ENCODE measurements at regions not wholly inside any gene's neighbourhood (a gene's known extent, or its start where the extent isn't known, plus 50 kb on each side); places are given as distances from the start of the nearest gene placed in this dataset.

DNA sequence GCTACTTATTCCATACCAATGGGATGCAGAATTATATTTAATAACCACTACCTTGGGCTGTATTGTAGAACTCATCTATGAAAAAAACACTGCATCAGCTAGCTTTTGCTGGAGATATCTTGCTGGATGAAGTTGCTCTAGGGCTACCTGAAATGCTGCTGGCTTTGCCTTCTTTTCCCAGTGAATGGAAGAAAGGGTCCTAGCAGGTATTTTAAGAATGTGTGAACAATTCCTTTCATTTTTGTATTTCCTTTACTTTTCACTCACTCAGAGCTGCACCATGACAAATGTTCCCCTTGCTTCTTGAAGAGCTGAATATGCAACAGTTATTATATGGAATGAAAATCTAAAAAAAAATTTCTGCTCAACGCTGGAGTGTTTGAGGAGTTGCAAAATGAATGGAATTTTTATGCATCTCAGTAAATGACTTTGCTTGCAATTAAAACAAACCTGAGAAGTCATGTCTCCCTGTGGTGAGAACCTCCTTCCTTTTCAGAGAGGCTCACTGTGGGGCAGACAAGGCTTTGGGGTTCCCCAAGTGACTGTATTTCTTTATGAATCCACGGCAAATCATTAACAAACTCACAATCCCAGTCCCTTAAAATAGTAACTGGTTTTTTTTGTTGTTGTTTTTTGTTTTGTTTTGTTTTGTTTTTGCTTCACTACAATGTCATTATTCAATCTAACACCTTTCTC is 566.8 kb upstream of the KIRREL3 start:
- no peak for DNase-seq

- peak; percentile 5 for DNase-seq
Measured at GRCh38 chr11:127564810-127565209, 564.2 kb upstream of the KIRREL3 start.

DNA sequence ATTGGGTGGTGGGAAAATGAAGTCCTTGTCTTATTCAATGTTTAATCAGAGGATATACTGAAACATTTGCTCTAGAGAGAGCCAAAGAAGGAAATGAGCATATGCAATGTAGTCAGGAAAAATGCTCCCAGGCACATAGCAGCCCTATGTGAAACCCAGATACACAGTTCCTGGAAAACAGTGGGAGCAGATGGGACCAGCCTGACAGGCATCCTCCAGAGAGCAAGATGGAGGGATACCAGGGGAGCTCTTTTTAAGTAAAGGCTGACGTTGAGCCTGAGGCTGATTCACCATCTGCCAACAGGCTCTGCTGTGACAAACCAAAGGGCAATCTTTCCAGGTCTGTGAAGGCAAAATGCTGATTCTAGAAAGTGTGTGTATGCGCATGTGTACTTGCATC is 559.4 kb upstream of the KIRREL3 start:
- no peak for DNase-seq

- no peak for DNase-seq
Measured at GRCh38 chr11:127552446-127552845, 551.9 kb upstream of the KIRREL3 start.

DNA sequence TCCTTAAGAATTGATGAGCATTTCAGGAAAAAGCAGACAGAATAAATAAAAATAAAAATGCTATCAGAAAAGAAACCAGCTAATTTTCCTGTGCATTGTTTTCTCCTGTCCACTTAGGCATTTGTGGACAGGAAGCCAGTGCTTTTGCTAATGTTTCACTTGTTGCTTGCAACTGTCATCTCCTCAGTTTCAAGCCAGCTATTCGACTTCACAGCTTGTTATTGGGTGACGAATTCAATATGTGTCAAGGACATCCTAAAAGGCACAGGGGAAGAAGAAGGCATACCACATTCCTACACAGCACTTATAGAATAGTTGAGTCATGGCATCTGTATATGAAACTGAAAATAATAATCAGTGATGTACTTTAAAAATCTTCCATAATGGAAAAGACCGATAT is 530.6 kb upstream of the KIRREL3 start:
- no peak for DNase-seq

DNA sequence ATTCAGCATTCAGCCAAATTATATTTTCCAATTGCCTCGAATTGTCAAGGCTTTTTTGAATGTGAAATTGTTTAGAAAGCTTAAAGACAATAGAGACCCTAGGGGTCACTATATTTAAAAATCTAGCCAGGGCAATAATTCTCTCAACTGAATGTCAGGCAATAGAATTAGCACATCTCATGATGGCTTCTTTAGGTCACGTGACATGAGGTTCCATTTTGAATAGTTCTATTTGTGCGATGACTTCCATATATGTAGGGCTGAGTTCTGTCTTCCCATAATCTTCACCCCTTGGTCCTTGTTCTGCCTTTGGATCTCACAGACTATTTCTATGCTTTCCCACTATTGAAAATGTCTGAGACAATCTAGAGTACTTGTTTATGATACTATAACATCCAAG is 527.7 kb upstream of the KIRREL3 start:
- no peak for DNase-seq

GRCh38 chr11:127524618-127525017 is 524.0 kb upstream of the KIRREL3 start:
- DNase-seq: no peak

GRCh38 chr11:127521413-127521812 is 520.8 kb upstream of the KIRREL3 start:
- no peak for DNase-seq

GRCh38 chr11:127507851-127508250 is 507.3 kb upstream of the KIRREL3 start:
- no peak for DNase-seq

DNA sequence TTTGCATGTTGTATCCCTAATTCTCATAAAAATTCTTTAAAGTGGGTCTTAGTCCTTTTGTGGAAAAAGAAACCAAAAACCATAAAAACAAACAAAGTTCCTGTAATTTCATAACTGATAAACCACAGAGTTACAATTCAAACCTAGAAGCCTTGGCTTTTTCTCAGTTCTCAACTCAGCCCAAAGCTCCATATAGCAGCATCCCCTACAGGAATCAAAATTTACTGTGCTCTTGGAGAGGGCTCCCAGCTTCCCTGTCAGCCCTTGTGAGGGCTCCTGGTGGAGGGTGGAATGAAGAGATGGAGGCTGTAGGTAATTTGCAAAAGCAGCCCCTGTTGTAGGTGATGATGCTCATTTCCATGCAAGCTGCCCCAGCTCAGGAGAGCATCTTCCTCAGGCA is 506.1 kb upstream of the KIRREL3 start:
- no peak for DNase-seq

DNA sequence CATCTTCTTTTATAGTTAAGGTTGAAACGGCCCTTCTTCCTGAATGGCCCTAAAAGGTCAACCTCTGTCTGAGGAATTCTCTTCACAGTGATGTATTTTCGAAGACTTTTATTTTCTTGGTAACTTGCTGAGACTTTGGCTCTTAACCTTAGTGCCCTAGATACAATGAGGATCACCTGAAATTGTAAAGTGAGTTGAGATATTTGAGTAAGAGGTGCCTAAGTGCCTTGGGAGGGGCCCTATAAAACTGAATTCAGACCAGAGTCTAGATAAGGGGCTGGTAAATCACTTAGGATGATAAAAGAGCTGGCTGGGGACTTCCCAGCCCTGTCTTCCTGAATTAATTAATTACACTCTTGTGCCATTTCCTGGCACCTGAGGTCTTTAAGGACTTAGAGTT is 505.6 kb upstream of the KIRREL3 start:
- DNase-seq: no peak

DNA sequence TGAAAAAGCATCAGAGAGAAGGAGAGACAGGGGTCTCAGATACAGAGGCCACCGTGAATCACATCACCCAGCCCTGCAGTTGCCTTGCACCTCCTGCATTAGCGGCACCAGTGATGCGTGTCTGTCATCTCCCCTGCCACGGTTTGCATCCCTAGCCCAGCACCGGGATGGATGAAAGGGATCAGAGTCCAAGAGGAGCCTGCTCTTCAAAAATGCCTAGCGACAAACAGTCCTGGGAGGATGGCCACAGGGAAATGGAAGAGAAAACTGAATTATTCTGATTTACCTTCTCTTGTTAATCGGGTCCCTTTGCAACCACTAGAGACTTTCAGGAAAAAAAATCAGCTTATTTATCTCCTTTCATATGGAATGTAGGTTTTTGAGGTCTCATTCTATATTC is 495.6 kb upstream of the KIRREL3 start:
- no peak for DNase-seq

DNA sequence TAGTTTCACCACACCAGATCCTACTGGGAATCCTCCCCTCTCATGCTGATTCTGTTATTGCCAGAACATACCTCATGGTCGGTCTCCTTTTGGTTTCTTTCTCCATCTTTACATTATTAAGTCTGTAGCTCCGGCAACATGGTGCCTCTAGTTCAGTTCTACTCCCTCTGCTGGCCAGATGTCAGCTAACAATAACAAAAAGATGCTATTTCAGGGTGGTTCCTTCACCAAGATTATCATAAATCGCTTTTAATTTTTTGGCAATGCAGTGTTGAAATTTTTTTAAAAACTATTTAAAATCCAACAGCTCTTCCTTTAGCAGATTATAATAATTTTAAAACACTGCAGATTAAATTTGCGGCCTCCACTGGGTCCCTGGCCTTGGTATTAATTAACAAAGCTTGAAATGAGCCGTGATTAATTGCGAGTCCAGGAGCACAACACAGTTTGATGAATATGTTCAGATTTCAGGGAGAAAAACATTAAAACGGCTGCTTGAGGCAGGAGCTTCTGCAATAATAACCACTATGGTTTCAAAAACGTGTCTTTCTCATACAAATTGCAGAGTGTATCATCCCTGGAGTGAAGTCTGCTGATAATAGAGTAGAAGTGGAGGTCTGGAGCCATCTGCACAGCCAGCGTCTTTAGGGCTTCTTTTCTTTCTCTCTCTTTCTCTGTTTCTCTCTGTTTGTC is 492.9 kb upstream of the KIRREL3 start:
- no peak for DNase-seq

DNA sequence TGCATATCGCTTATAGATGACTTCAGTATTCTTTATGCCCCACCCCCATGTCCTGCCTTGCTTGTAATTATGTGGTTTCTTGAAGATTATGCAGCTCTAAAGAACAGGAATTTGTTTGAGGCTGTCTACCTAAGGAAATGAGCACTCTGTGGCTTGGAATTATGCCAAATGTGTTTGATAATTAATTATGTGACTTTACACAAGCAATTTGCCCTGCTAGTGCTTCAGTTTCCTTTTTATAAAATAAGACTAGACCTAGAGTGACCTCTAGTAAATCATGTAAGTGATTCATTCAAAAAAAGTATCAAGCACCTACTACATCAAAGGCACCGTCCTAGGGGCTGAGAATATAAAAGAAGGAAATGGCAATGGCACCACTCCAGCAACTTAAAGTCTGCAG is 491.5 kb upstream of the KIRREL3 start:
- DNase-seq: no peak

DNA sequence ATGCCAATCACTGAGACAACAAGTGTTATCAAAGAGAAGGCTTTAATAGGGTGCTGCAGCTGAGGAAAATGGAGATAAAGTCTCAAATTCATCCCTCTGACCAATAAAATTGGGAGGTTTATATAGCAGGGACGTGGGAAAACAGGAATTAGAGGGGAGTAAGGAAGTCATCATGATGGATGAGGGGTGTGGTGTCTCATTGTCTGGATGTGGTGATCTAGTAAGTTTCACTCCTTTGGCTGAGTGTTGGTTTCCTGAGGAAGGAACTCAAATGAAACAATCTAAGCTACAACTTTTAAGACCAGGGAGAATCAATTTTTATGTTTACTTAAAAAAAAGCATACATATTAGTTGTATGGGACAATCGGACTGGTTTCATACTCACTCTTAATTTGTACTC is 491.0 kb upstream of the KIRREL3 start:
- DNase-seq: no peak

DNA sequence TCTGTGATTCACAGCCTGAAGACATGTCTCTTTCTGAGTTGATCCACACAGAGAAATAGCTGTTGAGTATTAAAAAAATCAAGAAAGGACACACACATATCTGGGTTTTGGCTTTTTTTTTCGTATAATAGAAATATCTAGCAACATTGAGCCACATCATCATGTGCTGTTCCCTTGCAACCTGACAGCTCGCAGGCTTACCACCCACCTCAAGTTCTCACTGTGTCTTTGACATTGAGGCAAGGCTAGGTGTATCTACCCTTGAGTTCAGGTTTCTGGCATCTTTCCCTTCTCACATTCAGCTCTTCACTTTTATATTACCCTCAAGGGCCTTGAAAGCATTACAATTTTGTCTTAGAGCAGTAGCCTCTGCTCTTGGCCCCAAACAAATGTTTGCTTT is 490.3 kb upstream of the KIRREL3 start:
- DNase-seq: no peak

GRCh38 chr11:127485541-127485940 is 485.0 kb upstream of the KIRREL3 start:
- DNase-seq: no peak

- no peak for DNase-seq
Measured at GRCh38 chr11:127481391-127481790, 480.8 kb upstream of the KIRREL3 start.

GRCh38 chr11:127478826-127479225 is 478.3 kb upstream of the KIRREL3 start:
- no peak for DNase-seq

- no peak for DNase-seq
Measured at GRCh38 chr11:127474766-127475165, 474.2 kb upstream of the KIRREL3 start.

- DNase-seq: no peak
Measured at GRCh38 chr11:127472505-127472904, 471.9 kb upstream of the KIRREL3 start.

- DNase-seq: no peak
Measured at GRCh38 chr11:127471662-127472061, 471.1 kb upstream of the KIRREL3 start.

DNA sequence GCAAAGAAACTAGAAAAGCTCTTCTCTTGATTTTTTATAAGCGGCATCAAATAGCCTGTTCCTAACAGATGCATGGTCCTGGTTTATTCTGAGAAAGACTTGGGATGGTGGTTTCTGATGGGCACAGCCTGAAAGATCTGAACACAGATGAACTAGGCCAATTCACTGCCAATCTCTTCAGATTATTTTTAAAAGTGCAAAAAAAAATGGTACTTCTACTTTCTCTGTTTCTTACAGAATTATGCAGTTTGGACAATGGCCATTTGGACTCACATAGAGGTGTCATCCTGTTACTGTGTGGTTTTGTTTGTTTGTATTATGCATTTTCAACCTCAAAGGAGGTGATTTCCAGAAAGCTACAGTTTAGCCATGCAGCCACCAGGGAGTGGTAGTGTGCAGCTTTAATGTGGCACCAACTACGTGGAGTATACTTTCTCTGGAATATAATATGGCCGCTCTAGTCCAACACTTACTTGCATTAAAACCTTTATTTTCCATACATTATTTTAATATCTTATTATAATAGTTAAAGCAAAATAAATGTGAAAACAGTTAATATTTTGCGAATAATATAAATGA is 469.8 kb upstream of the KIRREL3 start:
- no peak for DNase-seq

- DNase-seq: no peak
Measured at GRCh38 chr11:127464325-127464724, 463.8 kb upstream of the KIRREL3 start.

GRCh38 chr11:127462065-127462344 is 461.4 kb upstream of the KIRREL3 start:
- DNase-seq: no peak

All from NCI-H226 (cell line).